ENCODE measurements at regions not wholly inside any gene's neighbourhood (a gene's known extent, or its start where the extent isn't known, plus 50 kb on each side); places are given as distances from the start of the nearest gene placed in this dataset.
"Not testable (repeated sequence)": the region's sequence is repeated elsewhere in the genome, so short reads cannot be mapped to it uniquely, and the experiment has no call there.

DNA sequence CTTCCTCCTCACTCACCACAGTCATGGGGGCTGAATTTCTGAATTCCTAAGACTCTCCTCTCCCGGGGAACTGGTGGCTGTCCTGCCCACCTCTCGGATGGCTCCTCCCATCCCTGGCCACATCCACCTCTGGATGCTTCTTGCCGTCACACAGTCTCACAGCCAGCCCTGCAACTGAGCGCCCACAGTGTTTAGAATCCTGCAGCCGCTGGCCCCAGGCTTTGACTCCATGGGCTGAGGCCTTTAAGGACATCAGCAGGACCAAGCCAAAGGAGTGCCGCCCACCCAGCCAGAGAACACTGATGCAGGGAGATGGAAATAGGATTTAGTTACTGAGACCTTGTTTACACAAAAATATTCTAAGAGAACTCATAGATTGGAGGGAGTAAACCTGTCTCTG is 299.3 kb upstream of the WSB1 start:
- not testable (repeated sequence) for H3K27me3 Mint-ChIP-seq; DNase-seq (ENCODE audit: extremely low spot score, unreplicated experiment); H3K4me3 Mint-ChIP-seq; H3K4me1 Mint-ChIP-seq (ENCODE audit: unreplicated experiment); H3K27ac Mint-ChIP-seq; H3K36me3 Mint-ChIP-seq
- H3K9me3 Mint-ChIP-seq: peaks cover 12% of the 10 kb centered on the region

DNA sequence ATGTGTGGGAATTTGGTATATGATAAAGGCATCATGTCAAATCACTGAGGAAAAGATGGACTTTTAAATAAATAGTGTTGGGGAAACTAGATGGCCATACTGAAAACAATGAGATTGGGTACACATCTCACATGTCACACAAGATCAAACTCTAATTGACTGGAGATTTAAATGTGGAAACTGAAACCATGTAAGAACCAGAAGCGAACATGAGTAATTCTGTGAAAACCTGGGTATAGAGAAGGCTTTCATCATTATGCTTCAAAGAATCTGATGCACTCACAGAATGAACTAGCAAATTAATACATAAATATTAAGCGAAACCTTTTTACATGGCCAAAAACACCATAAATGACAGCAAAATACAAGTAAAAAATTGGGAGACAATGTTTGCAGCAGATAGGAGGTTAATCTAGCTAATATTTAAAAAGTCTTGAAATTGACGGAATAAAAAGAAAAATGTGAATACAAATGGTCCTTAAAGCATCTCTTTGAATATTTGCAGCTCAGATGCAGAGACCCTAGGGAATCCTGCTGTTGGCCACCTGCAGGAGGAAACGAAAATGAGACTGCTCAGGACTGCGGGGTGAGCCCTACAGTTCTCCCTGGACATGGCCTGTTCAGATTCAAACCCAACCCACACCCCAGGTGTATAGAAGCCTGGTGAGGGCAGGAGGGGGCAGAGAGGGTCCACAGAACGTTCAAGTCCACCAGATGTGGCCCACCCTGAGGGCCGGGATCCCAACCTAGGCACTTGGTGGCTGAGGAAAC is 297.6 kb upstream of the WSB1 start:
- H3K36me3 Mint-ChIP-seq; H3K4me1 Mint-ChIP-seq (ENCODE audit: unreplicated experiment); DNase-seq (ENCODE audit: extremely low spot score, unreplicated experiment); H3K27me3 Mint-ChIP-seq; H3K4me3 Mint-ChIP-seq; H3K27ac Mint-ChIP-seq: not testable (repeated sequence)
- peaks cover 12% of the 10 kb centered on the region for H3K9me3 Mint-ChIP-seq

GRCh38 chr17:27007734-27008531 is 286.0 kb upstream of the WSB1 start:
- H3K4me3 Mint-ChIP-seq; H3K27me3 Mint-ChIP-seq; H3K4me1 Mint-ChIP-seq (ENCODE audit: unreplicated experiment); H3K36me3 Mint-ChIP-seq; H3K27ac Mint-ChIP-seq; DNase-seq (ENCODE audit: extremely low spot score, unreplicated experiment): not testable (repeated sequence)
- H3K9me3 Mint-ChIP-seq: peaks cover 16% of the 10 kb centered on the region

GRCh38 chr17:27009087-27009486 is 284.8 kb upstream of the WSB1 start:
- H3K36me3 Mint-ChIP-seq: no peaks in the 10 kb centered on the region
- no peaks in the 10 kb centered on the region for H3K4me1 Mint-ChIP-seq (ENCODE audit: unreplicated experiment)
- no peaks in the 10 kb centered on the region for H3K27me3 Mint-ChIP-seq
- TF ChIP-seq CTCF (conservative IDR thresholded peaks at IDR 0.05): no peak
- H3K4me3 Mint-ChIP-seq: no peak overlapping the region
- DNase-seq (ENCODE audit: extremely low spot score, unreplicated experiment): no peak
- H3K9me3 Mint-ChIP-seq: peaks cover 11% of the 10 kb centered on the region
- no peak overlapping the region for H3K27ac Mint-ChIP-seq

- peaks cover 17% of the 10 kb centered on the region for H3K9me3 Mint-ChIP-seq
- not testable (repeated sequence) for DNase-seq (ENCODE audit: extremely low spot score, unreplicated experiment); H3K36me3 Mint-ChIP-seq
Observed at GRCh38 chr17:27010138-27010537, 283.8 kb upstream of the WSB1 start.

GRCh38 chr17:27030552-27030951 is 263.4 kb upstream of the WSB1 start:
- H3K27me3 Mint-ChIP-seq; H3K4me1 Mint-ChIP-seq (ENCODE audit: unreplicated experiment); H3K9me3 Mint-ChIP-seq; H3K4me3 Mint-ChIP-seq; H3K36me3 Mint-ChIP-seq; H3K27ac Mint-ChIP-seq; DNase-seq (ENCODE audit: extremely low spot score, unreplicated experiment): not testable (repeated sequence)

More at GRCh38 chr17:27010138-27010537, 283.8 kb upstream of the WSB1 start:
- H3K27ac Mint-ChIP-seq; H3K4me1 Mint-ChIP-seq (ENCODE audit: unreplicated experiment); H3K4me3 Mint-ChIP-seq; H3K27me3 Mint-ChIP-seq: not testable (repeated sequence)

DNA sequence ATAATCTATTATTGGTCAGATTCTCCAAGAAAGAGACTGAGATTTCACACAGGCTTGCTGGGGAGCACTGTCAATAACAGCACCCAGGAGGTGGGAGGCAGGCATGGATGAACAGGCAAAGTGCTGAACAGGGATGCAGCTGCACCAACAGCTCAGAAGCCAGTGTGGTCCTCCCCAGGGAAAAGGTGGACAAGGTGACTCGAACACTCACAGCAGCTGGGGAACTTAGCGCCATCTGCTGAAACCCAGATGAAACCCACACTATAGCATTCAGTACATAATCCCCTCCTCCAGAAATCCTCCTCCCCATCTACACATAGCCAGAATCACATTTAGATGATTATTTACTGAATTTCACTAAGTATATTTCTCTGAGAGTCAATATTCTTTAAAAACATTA is 255.2 kb upstream of the WSB1 start:
- H3K4me3 Mint-ChIP-seq: no peak overlapping the region
- no peaks in the 10 kb centered on the region for H3K9me3 Mint-ChIP-seq
- no peaks in the 10 kb centered on the region for H3K36me3 Mint-ChIP-seq
- TF ChIP-seq CTCF (conservative IDR thresholded peaks at IDR 0.05): no peak
- no peaks in the 10 kb centered on the region for H3K27me3 Mint-ChIP-seq
- H3K4me1 Mint-ChIP-seq (ENCODE audit: unreplicated experiment): no peaks in the 10 kb centered on the region
- DNase-seq (ENCODE audit: extremely low spot score, unreplicated experiment): no peak
- no peak overlapping the region for H3K27ac Mint-ChIP-seq

GRCh38 chr17:27045039-27045438 is 248.9 kb upstream of the WSB1 start:
- not testable (repeated sequence) for H3K4me3 Mint-ChIP-seq; DNase-seq (ENCODE audit: extremely low spot score, unreplicated experiment); H3K27ac Mint-ChIP-seq; H3K27me3 Mint-ChIP-seq; H3K9me3 Mint-ChIP-seq; H3K36me3 Mint-ChIP-seq; H3K4me1 Mint-ChIP-seq (ENCODE audit: unreplicated experiment)

All from type B pancreatic cell (in vitro differentiated cells).